CD1c-positive myeloid dendritic cell (primary cell): ENCODE measurements at regions not wholly inside any gene's neighbourhood (a gene's known extent, or its start where the extent isn't known, plus 50 kb on each side); places are given as distances from the start of the nearest gene placed in this dataset.
"Not testable (repeated sequence)": the region's sequence is repeated elsewhere in the genome, so short reads cannot be mapped to it uniquely, and the experiment has no call there.

Experiments used
- DNase-seq: peaks from one replicate; pipeline ENCODE4 v3.0.0-alpha.2; 2016; ENCODE audit errors: extremely low spot score

DNA sequence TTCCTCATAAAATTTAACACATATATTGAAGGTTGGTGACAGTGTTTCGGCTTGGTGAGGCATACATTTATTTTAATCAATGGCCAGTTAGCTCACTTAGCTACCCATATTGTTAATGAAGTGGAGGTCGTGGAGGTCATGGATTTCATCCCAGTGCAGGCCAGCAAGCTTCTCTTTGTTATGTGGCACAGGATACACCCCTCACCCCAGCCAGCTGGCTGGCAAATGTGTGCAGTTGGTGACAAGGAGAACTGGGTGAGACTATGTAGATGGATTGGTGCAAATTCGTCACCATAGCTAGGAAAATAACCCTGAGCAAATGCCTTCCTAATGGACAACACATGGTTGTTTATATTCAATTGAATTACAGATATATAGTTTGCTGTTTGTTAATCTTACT, 50.5 kb upstream of the FOXP2 start:
- DNase-seq = no peak

DNA sequence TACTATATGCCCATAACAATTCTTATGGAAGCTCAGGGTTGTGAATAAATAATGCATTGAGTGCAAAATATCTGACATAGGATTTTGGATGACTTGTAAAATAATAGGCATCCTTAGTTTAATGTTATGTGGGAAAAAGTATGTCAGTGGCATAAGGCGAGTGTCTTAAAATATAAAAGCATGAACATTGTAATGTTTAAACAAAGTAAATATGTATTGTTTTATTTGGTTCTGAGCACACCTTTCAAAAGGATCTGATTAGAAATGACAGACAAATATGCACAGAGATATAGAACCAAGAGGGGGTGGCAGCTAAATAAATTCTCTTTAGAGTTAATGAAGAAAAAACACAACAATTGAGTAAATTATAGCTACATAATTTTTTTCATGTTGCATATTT, 51.3 kb upstream of the FOXP2 start:
- no peak for DNase-seq

DNA sequence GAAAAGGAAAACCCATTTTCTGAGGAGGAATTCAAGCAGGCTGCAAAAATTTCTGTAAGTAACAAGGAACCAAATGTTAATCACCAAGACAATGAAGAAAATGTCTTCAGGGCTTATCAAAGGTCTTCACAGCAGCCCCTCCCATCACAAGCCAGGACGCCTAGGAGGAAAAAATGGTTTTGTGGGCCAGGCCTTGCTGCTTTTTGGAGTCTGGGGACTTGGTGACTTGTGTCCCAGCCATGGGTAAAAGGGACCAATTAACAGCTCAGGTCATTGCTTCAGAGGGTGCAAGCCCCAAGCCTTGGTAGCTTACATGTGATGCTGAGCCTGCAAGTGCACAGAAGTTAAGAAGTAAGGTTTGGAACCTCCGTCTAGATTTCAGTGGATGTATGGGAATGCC, 55.7 kb upstream of the FOXP2 start:
- DNase-seq = no peak

DNA sequence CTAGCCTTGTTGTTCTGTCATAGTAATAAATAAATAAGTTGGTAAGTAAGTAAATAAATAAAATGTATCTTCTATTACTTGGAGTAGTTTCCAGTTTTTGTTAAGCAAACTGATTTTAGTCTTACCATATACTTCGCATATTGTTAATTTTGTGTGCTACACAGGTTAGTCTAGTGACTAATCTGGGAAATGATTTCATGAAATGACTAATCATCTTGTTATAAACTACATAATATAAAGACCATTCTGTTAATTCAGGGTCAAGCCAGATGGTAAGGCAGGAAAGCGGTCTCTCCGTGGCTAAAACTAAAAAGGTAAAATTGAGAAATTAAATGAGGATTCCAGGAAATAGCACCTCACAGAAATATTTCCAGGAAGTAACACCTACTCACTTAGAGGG, 58.5 kb upstream of the FOXP2 start:
- no peak for DNase-seq

DNA sequence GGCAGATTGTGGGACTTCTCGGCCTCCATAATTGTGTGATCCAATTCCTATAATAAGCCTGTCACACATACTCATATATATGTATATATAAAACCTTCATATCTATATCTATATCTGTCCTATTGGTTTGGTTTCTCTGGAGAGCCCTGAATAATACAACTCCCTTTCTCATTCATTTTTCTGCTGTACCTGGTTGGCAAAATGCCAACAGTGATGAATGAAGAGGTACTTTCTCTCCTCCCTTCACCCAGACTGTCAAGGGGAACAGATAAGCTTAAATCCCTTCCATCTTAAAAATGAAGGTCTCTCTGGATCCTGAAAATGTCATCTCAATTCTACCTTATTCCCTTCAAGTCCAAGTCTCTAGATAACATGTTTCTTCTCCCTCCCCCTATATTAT, 60.3 kb upstream of the FOXP2 start:
- DNase-seq = no peak

DNA sequence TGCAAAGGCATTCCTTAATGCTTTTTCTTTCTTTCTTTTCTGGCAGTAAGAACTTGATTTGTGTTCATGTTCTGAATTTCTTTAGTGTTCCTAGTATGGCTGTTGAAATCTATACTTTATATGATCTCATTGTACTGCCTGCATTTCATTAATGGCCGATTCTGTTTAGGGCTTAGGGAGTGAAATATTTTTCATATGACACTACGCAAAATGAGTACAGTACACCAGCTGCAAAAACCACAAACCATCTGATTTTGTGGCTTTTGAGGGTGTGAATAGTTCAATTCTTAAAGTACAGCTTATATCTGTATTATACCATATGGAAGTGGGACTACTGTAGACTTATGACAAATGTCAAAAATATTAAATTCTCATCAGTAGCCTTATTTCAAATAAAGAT, 69.1 kb upstream of the FOXP2 start:
- no peak for DNase-seq

DNA sequence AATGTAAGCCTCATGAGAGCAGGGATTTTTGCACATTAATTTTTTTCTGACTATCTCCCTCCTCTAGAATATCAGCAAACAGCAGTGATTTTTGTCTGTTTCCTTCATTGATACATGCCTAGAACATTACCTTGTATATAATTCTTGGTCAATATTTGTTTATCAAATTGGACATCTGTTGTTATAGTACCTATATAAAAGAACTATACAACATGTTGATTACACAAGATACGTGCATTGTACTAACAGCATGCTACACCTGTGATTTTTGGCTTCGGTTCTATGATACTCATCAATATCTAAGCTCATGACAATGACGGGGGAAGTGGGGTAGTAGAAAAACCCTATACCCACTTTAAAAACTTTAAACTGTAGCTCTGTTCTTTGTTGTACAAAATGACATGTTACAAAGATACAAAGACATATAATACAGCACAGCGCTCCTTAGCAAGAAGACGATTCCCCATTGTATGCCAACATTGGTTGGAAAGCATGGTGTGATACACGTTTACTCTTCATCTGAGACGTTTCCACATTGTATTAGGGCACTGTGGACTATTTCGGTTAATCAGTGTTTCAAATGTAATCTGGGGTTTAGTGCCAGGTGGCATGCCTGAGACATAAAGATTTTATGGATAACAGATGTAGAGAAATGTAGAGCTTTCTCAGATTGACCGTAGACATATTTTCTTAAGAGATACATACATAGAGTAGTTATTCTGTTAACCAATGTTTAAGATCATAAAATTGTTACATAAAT, 70.5 kb upstream of the FOXP2 start:
- DNase-seq = no peak

DNA sequence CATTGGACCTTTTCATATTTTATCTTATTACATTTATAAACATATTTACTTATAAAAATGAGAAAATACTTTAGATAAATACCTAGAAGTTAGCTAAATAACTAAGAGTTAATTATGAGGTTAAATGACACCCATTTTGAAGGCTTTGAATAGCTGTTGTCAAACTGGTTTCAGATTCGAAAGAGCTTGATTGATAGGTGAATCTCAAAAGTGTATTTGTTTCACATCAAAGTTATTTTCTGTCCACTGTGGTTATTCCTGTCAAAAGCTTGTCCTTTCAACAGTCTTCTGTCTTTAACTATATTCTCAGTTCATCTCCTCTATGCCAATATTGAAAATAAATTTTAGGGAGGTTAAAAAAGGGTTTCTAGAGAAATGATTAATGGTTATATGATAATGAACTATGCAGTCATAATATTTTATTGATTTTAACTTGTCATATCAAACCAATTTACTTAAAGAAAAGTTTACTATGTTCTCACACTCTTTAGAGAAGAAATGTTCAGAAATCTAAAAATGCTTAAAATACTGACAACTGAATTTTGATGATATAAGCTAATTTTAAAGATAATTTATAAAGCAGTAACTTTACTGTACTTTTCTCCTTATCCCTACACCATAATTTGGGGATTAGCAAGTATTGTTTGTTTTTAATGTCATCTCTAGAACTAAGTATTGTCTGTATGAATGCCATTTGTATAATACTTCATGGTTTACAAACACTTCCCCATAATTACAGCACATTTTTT, 72.0 kb upstream of the FOXP2 start:
- DNase-seq = no peak

DNA sequence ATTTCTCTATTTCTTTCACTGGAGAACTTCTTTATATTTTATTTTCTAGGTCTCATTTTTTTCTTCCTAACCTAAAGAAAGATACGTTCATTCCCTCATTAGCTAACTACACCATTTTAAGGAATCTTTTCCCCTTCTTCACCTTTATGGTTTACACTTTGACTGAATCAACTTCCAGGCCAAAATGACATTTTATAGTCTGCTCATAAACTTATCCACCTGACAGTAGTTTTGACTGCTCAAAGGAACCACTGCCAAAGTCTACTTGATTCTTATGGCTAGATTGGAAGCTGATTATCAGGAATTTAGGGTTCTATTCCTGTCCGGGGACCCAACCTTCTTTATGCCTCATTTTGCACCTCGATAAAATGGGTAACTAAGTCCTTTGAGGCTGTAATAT, 73.0 kb upstream of the FOXP2 start:
- no peak for DNase-seq

DNA sequence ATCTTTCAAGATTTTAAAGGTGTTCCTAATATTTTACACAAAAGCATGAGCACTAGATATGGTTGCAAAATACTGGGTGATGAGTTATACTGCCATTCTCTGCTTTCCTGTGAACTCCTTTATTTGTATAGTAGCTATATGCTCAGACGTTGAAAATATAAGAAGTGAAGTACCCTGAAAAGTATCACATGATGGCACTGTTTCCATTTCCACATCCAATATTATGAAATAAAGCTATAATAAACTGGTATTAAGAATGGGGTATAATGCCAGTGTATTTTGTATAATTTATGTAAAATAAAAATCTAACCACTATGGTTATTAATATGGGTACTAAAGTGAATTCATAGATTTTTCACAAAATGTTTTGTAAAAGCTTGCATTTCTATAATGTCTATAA, 79.6 kb upstream of the FOXP2 start:
- DNase-seq = no peak

DNA sequence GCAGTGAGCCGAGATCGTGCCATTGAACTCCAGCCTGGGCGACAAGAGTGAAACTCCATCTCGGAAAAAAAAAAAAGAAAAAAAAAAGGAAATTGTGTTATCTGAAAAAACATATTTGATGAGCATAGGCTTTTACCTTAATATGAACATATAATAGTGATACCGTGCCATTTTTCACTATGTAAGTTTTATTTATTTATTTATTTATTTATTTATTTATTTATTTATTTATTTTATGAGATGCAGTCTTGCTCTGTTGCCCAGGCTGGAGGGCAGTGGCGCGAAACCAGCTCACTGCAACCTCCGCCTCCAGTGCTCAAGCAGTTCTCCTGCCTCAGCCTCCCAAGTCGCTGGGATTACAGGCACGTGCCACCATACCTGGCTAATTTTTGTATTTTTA, 85.2 kb upstream of the FOXP2 start:
- not testable (repeated sequence) for DNase-seq

DNA sequence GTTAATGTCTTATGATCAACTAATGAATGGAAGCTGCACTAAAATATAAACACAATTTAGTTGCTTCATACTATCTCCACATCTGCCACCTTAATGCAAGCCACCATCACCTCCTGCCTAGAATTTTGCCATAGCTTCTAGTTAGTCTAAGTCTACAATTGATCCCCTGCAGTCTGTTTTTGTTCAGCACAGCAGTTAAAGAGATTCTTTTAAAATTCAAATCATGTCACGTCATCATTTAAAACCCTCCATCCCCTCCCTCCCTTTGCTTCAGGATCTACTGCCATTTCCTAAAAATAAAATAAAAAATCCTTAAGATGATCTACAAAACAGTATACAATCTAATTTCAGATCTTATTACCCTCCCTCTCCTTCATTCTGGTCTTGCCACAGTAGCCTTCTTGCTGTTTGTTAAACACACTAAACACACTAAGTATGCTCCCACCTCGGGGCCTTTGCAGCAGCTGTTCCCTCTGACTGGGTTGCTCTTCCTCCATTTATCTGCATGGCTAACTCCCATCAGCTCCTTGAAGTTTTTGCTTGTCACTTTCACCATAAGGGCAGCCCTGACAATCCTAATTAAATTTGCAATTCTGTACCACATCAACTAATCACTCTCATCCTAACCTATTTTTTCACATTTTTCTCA, 97.0 kb upstream of the FOXP2 start:
- DNase-seq = no peak

DNA sequence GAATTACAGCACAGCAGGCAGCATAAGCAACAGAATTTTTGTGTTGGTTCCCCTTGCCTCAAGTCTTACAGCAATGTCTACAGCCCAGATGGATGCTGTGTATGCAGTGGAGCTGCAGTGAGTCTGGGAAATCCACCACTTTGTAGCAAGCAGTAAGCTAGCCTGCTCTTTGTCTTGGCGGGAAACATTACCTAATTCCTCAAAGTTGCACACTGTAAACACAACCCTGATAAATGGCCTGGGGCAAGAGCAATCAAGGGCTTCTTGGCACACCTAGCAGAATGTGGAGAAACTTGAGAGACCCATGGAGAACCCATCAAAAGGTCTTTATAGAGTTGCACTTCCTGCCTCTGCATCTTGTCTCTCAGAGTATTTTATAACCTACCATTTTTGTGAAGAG, 102.0 kb upstream of the FOXP2 start:
- DNase-seq = no peak

DNA sequence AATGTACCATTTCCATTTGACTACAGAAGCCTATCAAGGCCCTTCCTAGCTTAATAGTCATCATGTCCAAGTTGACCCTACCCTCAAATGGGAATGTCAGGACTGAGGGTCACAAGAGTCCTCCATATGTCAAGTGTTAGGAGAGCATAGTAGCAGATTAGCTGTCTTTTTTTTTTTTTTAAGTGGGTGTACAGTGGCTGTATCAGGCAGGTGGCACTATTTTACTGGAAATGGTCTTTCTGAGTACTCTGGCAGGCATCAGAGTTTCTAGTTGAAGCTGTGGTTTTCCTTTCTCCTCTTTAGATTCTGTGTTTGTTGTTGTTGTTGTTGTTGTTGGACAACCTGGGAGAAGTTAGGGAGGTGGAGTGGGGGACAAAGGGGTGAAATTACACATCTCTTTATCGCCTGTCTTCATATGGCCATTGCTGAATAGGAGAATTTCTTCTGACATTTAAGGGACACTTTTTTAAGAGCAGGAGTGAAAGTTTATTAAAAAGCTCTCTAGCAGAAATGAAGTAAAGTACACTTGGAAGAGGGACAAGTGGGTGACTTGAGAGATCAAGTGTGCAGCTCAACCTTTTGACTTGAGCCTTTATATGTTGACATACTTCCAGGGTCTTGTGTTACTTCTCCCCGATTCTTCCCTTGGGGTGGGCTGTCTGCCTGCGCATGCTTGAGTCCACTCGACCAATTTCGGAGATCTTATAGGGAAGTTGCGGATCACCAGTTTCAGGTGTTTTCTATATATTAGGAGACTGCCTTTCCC, 104.1 kb upstream of the FOXP2 start:
- DNase-seq = no peak

DNA sequence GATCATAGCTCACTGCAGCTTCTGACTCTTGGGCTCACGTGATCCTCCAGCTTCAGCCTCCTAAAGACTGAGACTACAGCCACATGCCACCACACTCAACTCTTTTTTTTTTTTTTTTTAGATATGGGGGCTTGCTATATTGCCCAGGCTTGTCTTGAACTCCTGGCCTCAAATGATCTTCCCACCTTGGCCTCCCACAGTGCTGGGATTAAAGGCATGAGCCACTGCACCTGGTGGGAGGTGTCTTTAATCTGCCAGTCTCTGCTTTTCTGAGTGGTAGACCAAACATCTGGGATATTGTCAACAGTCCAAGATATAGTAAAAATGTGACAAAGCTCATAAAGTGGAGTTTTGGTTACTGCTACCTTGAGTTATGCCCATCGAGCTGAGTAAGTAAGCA, 104.9 kb upstream of the FOXP2 start:
- DNase-seq = no peak

DNA sequence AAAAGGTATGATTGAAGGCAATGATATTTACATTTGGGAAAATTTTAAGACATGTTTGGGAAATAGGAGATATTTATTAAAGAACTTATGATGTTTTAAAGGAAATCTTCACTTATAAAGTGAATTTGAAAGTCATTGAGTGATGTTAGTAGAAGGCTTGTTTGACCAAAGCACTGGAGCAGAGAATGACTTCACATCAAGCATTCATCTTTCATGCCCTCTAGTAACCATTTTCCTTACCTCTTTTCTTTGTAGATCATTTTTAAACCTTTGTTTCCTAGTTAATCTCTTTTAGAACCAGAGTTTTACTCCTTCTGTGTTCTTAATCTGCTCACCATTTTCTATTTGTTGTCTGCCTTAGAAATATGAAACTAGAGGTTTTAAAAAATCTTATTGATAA, 111.3 kb upstream of the FOXP2 start:
- DNase-seq = no peak

DNA sequence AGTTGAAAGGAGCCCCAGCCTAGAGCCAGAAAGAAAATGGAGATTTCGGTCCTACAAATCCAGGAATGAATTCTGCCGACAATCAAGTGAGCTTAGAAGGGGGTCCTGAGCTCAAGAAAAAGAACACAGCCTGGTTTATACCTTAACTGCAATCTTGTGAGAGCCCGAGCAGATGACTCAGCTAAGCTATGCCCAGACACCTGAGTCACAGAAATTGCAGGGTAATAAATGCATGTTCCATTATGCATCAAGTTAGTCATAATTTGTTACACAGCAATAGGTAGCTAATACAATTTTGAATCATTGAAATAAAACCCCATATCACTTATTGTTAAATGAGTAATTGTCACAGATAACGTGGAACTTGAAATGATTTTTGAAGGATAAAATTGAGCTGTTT, 111.8 kb upstream of the FOXP2 start:
- no peak for DNase-seq

DNA sequence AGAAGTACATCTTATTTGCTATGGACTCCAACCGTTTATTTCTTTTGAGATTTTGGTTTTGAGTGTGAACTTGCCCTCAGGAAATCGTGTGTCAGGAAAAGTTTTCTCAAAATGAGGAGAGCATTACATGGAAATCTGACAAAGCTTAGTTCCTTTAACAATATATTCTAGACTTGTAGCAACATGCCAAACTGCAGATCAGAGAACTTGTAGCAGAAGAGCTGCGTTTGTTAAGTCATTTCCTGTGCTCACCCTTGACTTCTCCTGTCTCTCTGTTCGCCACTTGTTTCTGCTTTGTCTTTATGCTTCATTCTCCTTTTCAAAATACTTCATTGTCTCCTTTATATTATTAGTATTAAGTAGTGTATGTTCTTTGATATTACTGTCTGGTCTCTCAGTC, 116.6 kb upstream of the FOXP2 start:
- DNase-seq = no peak

DNA sequence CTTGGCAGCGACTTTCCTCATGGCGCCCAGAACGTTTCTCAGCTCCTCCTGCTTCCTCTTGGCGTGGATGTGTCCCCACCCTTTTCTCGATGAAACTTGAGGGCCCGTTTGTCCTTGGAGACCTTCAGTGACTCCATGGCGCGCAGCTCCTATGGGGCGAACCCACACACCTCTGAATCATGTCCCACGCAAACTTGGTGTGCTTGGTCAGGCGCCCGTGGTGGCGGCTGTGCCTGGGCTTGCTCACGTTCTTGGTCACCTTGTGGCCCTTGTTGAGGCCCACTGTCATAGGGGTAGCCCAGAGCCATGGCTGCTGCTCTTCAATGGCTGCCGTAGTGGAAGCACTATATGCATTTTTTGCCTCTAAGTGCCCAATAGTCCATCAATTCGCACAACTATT, 117.5 kb upstream of the FOXP2 start:
- no peak for DNase-seq

DNA sequence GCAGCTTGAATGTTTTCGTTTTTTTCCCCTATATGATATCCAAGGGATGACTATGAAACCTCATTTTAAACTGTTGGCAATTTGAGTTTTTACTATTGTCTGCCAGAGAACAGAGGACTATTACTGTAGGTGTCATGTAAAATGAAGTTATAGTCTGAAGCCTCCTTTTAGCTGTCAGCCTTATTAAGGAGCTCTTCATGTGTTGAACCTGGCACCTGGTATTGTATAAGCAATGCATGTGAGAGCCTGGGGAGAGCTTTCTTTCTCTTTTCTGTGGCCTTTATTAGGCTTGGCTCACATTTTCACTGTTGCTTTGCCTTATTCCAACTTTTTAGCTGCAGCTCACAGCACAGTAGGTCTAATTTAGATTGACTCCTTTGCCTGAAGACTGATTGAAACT, 119.1 kb upstream of the FOXP2 start:
- DNase-seq = no peak

DNA sequence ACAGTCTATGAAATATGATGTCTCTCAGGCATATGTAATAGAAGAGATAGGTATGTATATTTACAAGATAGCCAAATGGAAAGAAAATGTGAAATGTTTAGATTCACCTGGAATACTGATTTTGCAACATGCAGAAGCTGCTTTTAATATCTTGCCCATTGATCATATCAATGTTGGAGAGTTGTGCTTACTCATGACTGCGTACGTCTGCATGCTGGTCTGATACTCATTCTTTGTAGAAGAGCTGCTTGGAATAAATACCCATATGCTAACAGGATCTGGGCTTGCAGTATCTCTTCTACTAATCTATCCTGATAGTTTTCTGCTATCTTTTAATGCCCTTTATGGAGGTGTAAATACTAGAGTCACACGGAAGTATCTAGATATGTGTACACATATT, 120.6 kb upstream of the FOXP2 start:
- DNase-seq = no peak

DNA sequence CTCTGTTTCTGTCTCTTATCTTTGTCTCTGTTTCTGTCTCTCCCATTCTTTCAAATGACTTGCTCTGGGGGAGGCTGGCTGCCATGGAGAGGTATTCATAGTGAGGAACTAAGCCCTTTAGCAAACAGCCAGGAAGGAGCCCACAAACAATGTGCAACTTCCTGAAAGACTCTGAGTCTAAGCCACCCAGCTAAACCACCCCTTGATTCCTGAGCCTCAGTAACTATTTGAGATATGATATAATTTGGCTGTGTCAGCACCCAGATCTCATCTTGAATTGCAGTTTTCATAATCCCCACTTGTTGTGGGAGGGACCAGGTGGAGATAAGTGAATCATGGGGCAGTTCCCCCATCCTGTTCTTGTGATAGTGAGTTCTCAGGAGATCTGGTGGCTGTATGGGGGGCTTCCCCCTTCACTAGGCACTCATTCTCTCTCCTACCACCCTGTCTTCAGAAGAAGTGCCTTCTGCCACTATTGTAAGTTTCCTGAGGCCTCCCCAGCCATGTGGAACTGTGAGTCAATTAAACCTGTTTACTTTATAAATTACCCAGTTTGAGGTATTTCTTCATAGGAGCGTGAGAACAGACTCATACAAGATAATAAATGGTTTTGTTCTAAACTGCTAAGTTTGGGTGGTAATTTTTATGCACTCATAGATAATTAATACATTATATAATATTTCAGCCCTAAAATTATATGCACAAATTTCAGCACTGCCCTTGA, 121.2 kb upstream of the FOXP2 start:
- no peak for DNase-seq
